IMR-90 (cell line): ENCODE measurements at regions not wholly inside any gene's neighbourhood (a gene's known extent, or its start where the extent isn't known, plus 50 kb on each side); places are given as distances from the start of the nearest gene placed in this dataset.

ENCODE experiments used
- CEBPB ChIP-seq: IDR thresholded peaks from 2 replicates; pipeline ENCODE4 v1.6.1; 2012; ENCODE audit warnings: low read depth, low read length, improper control_type of control experiment
- CHD1 ChIP-seq: IDR thresholded peaks from 2 replicates; pipeline ENCODE4 v1.6.1; 2012; ENCODE audit warnings: low read depth, low read length, improper control_type of control experiment
- CTCF ChIP-seq: conservative IDR thresholded peaks from 2 replicates; pipeline ENCODE4 v1.5.1; 2012; ENCODE audit warnings: mild to moderate bottlenecking, low read depth, low read length, improper control_type of control experiment
- FOS ChIP-seq: fragments of 150-350 bp; IDR thresholded peaks from 2 replicates; pipeline ENCODE4 v1.6.1; 2016; ENCODE audit warnings: low read depth, low read length
- MAFK ChIP-seq: IDR thresholded peaks from 2 replicates; pipeline ENCODE4 v1.6.1; 2012; ENCODE audit warnings: low read depth, low read length, improper control_type of control experiment
- MXI1 ChIP-seq: IDR thresholded peaks from 2 replicates; pipeline ENCODE4 v1.6.1; 2012; ENCODE audit warnings: low read depth, mild to moderate bottlenecking, low read length, moderate library complexity, borderline replicate concordance
- POLR2A ChIP-seq: IDR thresholded peaks from 2 replicates; pipeline ENCODE4 v1.6.1; 2012; ENCODE audit warnings: mild to moderate bottlenecking, low read depth, low read length
- SMC3 ChIP-seq: fragments of 150-350 bp; IDR thresholded peaks from 2 replicates; pipeline ENCODE4 v1.6.1; 2016; ENCODE audit warnings: low read depth, mild to moderate bottlenecking, antibody characterized with exemption, low read length, moderate library complexity

GRCh38 chr15:94673801-94674200 is 442.4 kb downstream of the MCTP2 start:
- TF ChIP-seq FOS (no peak), POLR2A (no peak), CHD1 (no peak), CTCF (no peak), CEBPB (no peak), MXI1 (no peak), MAFK (no peak), SMC3 (no peak)
